ENCODE measurements at regions not wholly inside any gene's neighbourhood (a gene's known extent, or its start where the extent isn't known, plus 50 kb on each side); places are given as distances from the start of the nearest gene placed in this dataset.

GRCh38 chr11:45025716-45026492 is 75.2 kb upstream of the TP53I11 start:
- TF ChIP-seq CTCF (IDR thresholded peaks at IDR 0.05) (no peak), ZFX (IDR thresholded peaks at IDR 0.05; ENCODE audit: borderline replicate concordance) (no peak)

All from 22Rv1 (cell line).